ENCODE measurements at regions not wholly inside any gene's neighbourhood (a gene's known extent, or its start where the extent isn't known, plus 50 kb on each side); places are given as distances from the start of the nearest gene placed in this dataset.

DNA sequence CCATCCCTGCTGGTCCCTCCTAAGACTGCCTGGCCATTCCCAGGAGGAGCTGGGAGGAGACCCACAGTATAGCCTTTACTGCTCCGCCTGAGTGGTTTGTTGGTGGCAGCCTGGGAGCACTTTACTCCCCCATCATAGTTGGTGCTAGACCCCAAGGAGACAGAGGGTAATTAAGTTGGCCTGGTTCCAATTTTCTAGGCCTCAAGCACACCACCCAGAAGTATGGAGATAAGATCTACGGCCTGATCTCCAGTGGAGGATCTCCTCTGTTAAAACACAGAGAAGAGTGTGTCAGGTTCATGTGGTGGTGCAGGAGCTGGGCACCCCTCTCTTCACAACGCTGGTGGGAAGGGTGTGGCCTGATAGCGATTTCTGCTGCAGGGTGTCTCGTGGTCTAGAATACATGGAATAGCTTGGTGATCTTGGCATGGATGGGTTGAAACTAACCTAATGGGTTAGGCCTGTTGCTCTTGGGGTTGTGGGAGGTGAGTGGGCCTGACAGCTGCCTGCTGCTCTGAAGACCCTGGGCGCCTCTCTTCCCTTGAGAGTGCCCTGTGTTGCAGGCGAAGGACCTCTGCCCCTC is 68.5 kb downstream of the FASLG start:
- TF ChIP-seq RORB (CRISPR knock-in tag; IDR thresholded peaks at IDR 0.05) (no peak), RELA (CRISPR knock-in tag; IDR thresholded peaks at IDR 0.05; ENCODE audit: borderline replicate concordance) (no peak), CREM (CRISPR knock-in tag; IDR thresholded peaks at IDR 0.05) (no peak), ESRRA (CRISPR knock-in tag; IDR thresholded peaks at IDR 0.05; ENCODE audit: borderline replicate concordance) (no peak), MYBL2 (CRISPR knock-in tag; IDR thresholded peaks at IDR 0.05) (no peak), FOXJ3 (CRISPR knock-in tag; IDR thresholded peaks at IDR 0.05; ENCODE audit: borderline replicate concordance) (no peak)
- TF ChIP-seq, protein P1, sequence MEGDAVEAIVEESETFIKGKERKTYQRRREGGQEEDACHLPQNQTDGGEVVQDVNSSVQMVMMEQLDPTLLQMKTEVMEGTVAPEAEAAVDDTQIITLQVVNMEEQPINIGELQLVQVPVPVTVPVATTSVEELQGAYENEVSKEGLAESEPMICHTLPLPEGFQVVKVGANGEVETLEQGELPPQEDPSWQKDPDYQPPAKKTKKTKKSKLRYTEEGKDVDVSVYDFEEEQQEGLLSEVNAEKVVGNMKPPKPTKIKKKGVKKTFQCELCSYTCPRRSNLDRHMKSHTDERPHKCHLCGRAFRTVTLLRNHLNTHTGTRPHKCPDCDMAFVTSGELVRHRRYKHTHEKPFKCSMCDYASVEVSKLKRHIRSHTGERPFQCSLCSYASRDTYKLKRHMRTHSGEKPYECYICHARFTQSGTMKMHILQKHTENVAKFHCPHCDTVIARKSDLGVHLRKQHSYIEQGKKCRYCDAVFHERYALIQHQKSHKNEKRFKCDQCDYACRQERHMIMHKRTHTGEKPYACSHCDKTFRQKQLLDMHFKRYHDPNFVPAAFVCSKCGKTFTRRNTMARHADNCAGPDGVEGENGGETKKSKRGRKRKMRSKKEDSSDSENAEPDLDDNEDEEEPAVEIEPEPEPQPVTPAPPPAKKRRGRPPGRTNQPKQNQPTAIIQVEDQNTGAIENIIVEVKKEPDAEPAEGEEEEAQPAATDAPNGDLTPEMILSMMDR (IDR thresholded peaks at IDR 0.05): no peak
- TF ChIP-seq, protein P2, sequence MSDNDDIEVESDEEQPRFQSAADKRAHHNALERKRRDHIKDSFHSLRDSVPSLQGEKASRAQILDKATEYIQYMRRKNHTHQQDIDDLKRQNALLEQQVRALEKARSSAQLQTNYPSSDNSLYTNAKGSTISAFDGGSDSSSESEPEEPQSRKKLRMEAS (CRISPR knock-in tag; IDR thresholded peaks at IDR 0.05): no peak
- TF ChIP-seq, protein P3, sequence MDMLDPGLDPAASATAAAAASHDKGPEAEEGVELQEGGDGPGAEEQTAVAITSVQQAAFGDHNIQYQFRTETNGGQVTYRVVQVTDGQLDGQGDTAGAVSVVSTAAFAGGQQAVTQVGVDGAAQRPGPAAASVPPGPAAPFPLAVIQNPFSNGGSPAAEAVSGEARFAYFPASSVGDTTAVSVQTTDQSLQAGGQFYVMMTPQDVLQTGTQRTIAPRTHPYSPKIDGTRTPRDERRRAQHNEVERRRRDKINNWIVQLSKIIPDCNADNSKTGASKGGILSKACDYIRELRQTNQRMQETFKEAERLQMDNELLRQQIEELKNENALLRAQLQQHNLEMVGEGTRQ (CRISPR knock-in tag; IDR thresholded peaks at IDR 0.05): no peak
- TF ChIP-seq, protein P4, sequence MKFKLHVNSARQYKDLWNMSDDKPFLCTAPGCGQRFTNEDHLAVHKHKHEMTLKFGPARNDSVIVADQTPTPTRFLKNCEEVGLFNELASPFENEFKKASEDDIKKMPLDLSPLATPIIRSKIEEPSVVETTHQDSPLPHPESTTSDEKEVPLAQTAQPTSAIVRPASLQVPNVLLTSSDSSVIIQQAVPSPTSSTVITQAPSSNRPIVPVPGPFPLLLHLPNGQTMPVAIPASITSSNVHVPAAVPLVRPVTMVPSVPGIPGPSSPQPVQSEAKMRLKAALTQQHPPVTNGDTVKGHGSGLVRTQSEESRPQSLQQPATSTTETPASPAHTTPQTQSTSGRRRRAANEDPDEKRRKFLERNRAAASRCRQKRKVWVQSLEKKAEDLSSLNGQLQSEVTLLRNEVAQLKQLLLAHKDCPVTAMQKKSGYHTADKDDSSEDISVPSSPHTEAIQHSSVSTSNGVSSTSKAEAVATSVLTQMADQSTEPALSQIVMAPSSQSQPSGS (CRISPR knock-in tag; IDR thresholded peaks at IDR 0.05; ENCODE audit: borderline replicate concordance, low read depth): no peak
